ENCODE measurements at regions not wholly inside any gene's neighbourhood (a gene's known extent, or its start where the extent isn't known, plus 50 kb on each side); places are given as distances from the start of the nearest gene placed in this dataset.

DNA sequence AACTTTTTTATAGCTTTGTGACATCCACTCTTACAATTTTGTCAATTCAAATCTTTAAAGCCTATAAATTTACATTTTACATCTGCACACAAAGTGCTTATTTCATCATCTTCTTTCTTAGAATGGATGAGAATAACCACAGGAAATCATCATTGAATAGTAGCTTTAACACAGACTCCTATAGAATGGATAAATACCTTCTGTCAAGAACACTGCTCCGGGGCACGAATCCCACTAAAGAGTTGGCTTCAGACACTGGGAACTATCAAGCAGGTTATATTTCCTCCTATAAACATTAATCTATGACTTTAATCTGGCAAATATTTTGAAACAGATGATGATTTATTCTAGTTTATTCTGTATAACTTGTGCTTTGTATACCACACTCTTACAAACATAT, 269.7 kb upstream of the TPK1 start:
- TF ChIP-seq, protein P1, sequence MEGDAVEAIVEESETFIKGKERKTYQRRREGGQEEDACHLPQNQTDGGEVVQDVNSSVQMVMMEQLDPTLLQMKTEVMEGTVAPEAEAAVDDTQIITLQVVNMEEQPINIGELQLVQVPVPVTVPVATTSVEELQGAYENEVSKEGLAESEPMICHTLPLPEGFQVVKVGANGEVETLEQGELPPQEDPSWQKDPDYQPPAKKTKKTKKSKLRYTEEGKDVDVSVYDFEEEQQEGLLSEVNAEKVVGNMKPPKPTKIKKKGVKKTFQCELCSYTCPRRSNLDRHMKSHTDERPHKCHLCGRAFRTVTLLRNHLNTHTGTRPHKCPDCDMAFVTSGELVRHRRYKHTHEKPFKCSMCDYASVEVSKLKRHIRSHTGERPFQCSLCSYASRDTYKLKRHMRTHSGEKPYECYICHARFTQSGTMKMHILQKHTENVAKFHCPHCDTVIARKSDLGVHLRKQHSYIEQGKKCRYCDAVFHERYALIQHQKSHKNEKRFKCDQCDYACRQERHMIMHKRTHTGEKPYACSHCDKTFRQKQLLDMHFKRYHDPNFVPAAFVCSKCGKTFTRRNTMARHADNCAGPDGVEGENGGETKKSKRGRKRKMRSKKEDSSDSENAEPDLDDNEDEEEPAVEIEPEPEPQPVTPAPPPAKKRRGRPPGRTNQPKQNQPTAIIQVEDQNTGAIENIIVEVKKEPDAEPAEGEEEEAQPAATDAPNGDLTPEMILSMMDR (IDR thresholded peaks at IDR 0.05), result no peak
- no peak for TF ChIP-seq POLR2A (IDR thresholded peaks at IDR 0.05)

Measured in esophagus squamous epithelium (tissue), 4 donors.